IMR-90 (cell line): ENCODE measurements at regions not wholly inside any gene's neighbourhood (a gene's known extent, or its start where the extent isn't known, plus 50 kb on each side); places are given as distances from the start of the nearest gene placed in this dataset.

ENCODE experiments used
- ATAC-seq: fragments of 200-7000 bp; cut with Tn5 transposase; 2 replicates; pipeline ENCODE4 v1.9.1; 2020; ENCODE audit warnings: low read depth, mild to moderate bottlenecking, moderate library complexity
- BruUV-seq: library from RNA; stranded (reverse); fragments of 400-500 nt; replicated peaks from 2 replicates; lab custom pipeline; 2021; lab: Mats Ljungman, UMichigan
- CTCF ChIA-PET: fragments of 300-600 bp; formaldehyde crosslinking; extraction: SDS; loops from one replicate; lab custom pipeline; 2021; ENCODE audit warnings: antibody characterized with exemption; lab: Yijun Ruan, JAX
- POLR2A ChIA-PET: fragments of 300-600 bp; sonication (Branson Sonifier 250); formaldehyde crosslinking; loops from one replicate; lab custom pipeline; 2022; ENCODE audit warnings: antibody characterized with exemption; ENCODE audit not compliant: unreplicated experiment; lab: Charles Lee
- DNase-seq: peaks from one replicate; pipeline ENCODE4 v3.0.0; 2013
- H2AFZ ChIP-seq: replicated peaks from 2 replicates; pipeline ENCODE3; 2013; ENCODE audit warnings: low read length, mild to moderate bottlenecking; ENCODE audit not compliant: poor library complexity
- H2AK5ac ChIP-seq: 2 replicates; pipeline ENCODE4 v1.6.1; 2013; ENCODE audit warnings: low read depth, low read length, inconsistent platforms
- H2AK9ac ChIP-seq: replicated peaks from 2 replicates; pipeline ENCODE3; 2013; ENCODE audit warnings: mild to moderate bottlenecking, low read depth, low read length, moderate library complexity; ENCODE audit not compliant: poor library complexity
- H2BK120ac ChIP-seq: 2 replicates; pipeline ENCODE4 v1.6.1; 2013; ENCODE audit warnings: low read depth, low read length, inconsistent platforms
- H2BK15ac ChIP-seq: 3 replicates; pipeline ENCODE4 v1.6.1; 2013; ENCODE audit warnings: low read depth, low read length, inconsistent platforms
- H2BK20ac ChIP-seq: 2 replicates; pipeline ENCODE4 v1.6.1; 2013; ENCODE audit warnings: low read depth, mild to moderate bottlenecking, inconsistent platforms, low read length, moderate library complexity
- H2BK5ac ChIP-seq: 2 replicates; pipeline ENCODE4 v1.6.1; 2013; ENCODE audit warnings: mild to moderate bottlenecking, low read depth, low read length, inconsistent platforms; ENCODE audit not compliant: poor library complexity, severe bottlenecking
- H3K14ac ChIP-seq: replicated peaks from 2 replicates; pipeline ENCODE4 v1.6.1; 2013; ENCODE audit warnings: low read depth, low read length, inconsistent platforms
- H3K18ac ChIP-seq: 2 replicates; pipeline ENCODE4 v1.6.1; 2013; ENCODE audit warnings: low read depth, low read length, control low read depth
- H3K23ac ChIP-seq: 2 replicates; pipeline ENCODE4 v1.6.1; 2013; ENCODE audit warnings: low read depth, low read length, inconsistent platforms
- H3K27ac ChIP-seq: 2 replicates; pipeline ENCODE4 v1.5.1; 2013; ENCODE audit warnings: mild to moderate bottlenecking, control low read depth, low read length; ENCODE audit not compliant: insufficient read depth
- H3K27me3 ChIP-seq: 2 replicates; pipeline ENCODE4 v1.6.1; 2013; ENCODE audit warnings: low read length; ENCODE audit not compliant: control insufficient read depth, insufficient read depth
- H3K36me3 ChIP-seq: 2 replicates; pipeline ENCODE4 v1.6.1; 2013; ENCODE audit warnings: low read length, mixed read lengths; ENCODE audit not compliant: control insufficient read depth, insufficient read depth
- H3K4ac ChIP-seq: 2 replicates; pipeline ENCODE4 v1.6.1; 2013; ENCODE audit warnings: low read depth, low read length, inconsistent platforms
- H3K4me1 ChIP-seq: 2 replicates; pipeline ENCODE4 v1.6.1; 2013; ENCODE audit warnings: low read length, mixed read lengths; ENCODE audit not compliant: control insufficient read depth, insufficient read depth
- H3K4me2 ChIP-seq: 2 replicates; pipeline ENCODE4 v1.6.1; 2013; ENCODE audit warnings: low read depth, mild to moderate bottlenecking, control low read depth, low read length, moderate library complexity
- H3K4me3 ChIP-seq: 2 replicates; pipeline ENCODE4 v1.5.1; 2013; ENCODE audit warnings: low read depth, mild to moderate bottlenecking, control low read depth, low read length, moderate library complexity; ENCODE audit not compliant: insufficient read depth
- H3K56ac ChIP-seq: 2 replicates; pipeline ENCODE4 v1.6.1; 2013; ENCODE audit warnings: low read length, inconsistent platforms; ENCODE audit not compliant: insufficient read depth; ENCODE audit errors: extremely low read depth
- H3K79me1 ChIP-seq, 2 experiments: 2 replicates each; pipeline ENCODE4 v1.6.1; 2013; ENCODE audit warnings: low read length in 2 of 2, inconsistent platforms in 1 of 2, low read depth in 1 of 2
- H3K9ac ChIP-seq: 2 replicates; pipeline ENCODE4 v1.6.1; 2013; ENCODE audit warnings: low read depth, low read length, control low read depth
- H3K9me1 ChIP-seq: 2 replicates; pipeline ENCODE4 v1.6.1; 2013; ENCODE audit warnings: low read length, inconsistent platforms; ENCODE audit not compliant: insufficient read depth
- H3K9me3 ChIP-seq: 2 replicates; pipeline ENCODE4 v1.6.1; 2013; ENCODE audit warnings: low read length; ENCODE audit not compliant: control insufficient read depth, insufficient read depth
- H4K20me1 ChIP-seq: 2 replicates; pipeline ENCODE4 v1.6.1; 2013; ENCODE audit warnings: low read length, inconsistent platforms; ENCODE audit not compliant: insufficient read depth
- H4K5ac ChIP-seq: 2 replicates; pipeline ENCODE4 v1.6.1; 2013; ENCODE audit warnings: mild to moderate bottlenecking, low read depth, low read length, control low read depth
- H4K8ac ChIP-seq, 2 experiments: 2 replicates each; pipeline ENCODE4 v1.6.1; 2013; ENCODE audit warnings: low read depth in 2 of 2, low read length in 2 of 2, control low read depth in 1 of 2, inconsistent platforms in 1 of 2
- H4K91ac ChIP-seq: 2 replicates; pipeline ENCODE4 v1.6.1; 2013; ENCODE audit warnings: low read depth, low read length, inconsistent platforms; ENCODE audit not compliant: insufficient read depth
- CTCF ChIP-seq: conservative IDR thresholded peaks from 2 replicates; pipeline ENCODE4 v1.5.1; 2012; ENCODE audit warnings: mild to moderate bottlenecking, low read depth, low read length, improper control_type of control experiment
- USF2 ChIP-seq: fragments of 150-350 bp; IDR thresholded peaks from 2 replicates; pipeline ENCODE4 v1.6.1; 2017; ENCODE audit warnings: mild to moderate bottlenecking, antibody characterized with exemption, low read length, low read depth
- WGBS, 2 experiments: methylation state at CpG; one replicate each; pipeline versions ENCODE4 v1.1.5 to v1.1.7; 2013; ENCODE audit warnings: missing lambda C conversion rate in 2 of 2; ENCODE audit not compliant: insufficient read length in 1 of 2; ENCODE audit errors: extremely low coverage in 2 of 2; 5-methylcytosine and 5-hydroxymethylcytosine counted together
- dilution Hi-C: fragments of 300-500 bp; cut with HindIII; formaldehyde crosslinking; loops from one replicate; pipeline ENCODE4 v1.14.3; 2018; ENCODE audit warnings: low sequenced_read_pairs; ENCODE audit not compliant: unreplicated experiment
- in situ Hi-C: fragments of 300-500 bp; cut with MboI; formaldehyde crosslinking; loops from 3 replicates; pipeline ENCODE4 v1.14.3; 2019; ENCODE audit warnings: low sequenced_read_pairs, inconsistent platforms, mixed read lengths
- intact Hi-C: fragments of 100-400 bp; cut with micrococcal nuclease; formaldehyde crosslinking; loops from 2 replicates; pipeline ENCODE4 v1.10.0; 2022

GRCh38 chr5:3657364-3658022, 61.9 kb downstream of the IRX1 start:
- Histone ChIP-seq H4K5ac (no peak overlapping the region), H3K4me2 (no peak overlapping the region), H4K91ac (no peak overlapping the region), H3K79me1 (no peaks in the 10 kb centered on the region), H3K23ac (no peak overlapping the region), H3K9ac (no peak overlapping the region), H2AFZ (no peak overlapping the region), H2BK15ac (no peak overlapping the region), H3K4me1 (no peaks in the 10 kb centered on the region), H3K14ac (no peak overlapping the region), H3K18ac (no peak overlapping the region), H3K56ac (no peak overlapping the region), H3K9me1 (no peaks in the 10 kb centered on the region), H3K4me3 (no peak overlapping the region), H3K4ac (no peak overlapping the region), H2BK120ac (no peak overlapping the region), H3K36me3 (no peaks in the 10 kb centered on the region), H3K27ac (no peak overlapping the region), H2BK5ac (no peak overlapping the region), H2BK20ac (no peak overlapping the region), H3K27me3 (no peaks in the 10 kb centered on the region), H2AK5ac (no peak overlapping the region), H3K9me3 (peaks cover 31% of the 10 kb centered on the region), H4K20me1 (no peaks in the 10 kb centered on the region), H4K8ac (no peak overlapping the region), H2AK9ac (no peak overlapping the region)
- WGBS, 2 experiments = 30% methylated on average over 2 of the region's 18 CpGs; no CpG with 5 or more reads in 1 of the 2 experiments
- in situ Hi-C loops = no loop called here
- ATAC-seq (no peak), DNase-seq (no peak)
- POLR2A ChIA-PET = no interaction called here
- CTCF ChIA-PET = no interaction called here
- dilution Hi-C loops = no loop called here
- no TSS peak for BruUV-seq
- intact Hi-C loops = no loop called here
- TF ChIP-seq CTCF (no peak), USF2 (no peak)
